AG09319 (cell line): ENCODE measurements at regions not wholly inside any gene's neighbourhood (a gene's known extent, or its start where the extent isn't known, plus 50 kb on each side); places are given as distances from the start of the nearest gene placed in this dataset.

ENCODE experiments used
- DNase-seq: peaks from one replicate; pipeline ENCODE4 v3.0.0-alpha.2; 2010; ENCODE audit warnings: low read depth; ENCODE audit errors: extremely low read depth
- CTCF ChIP-seq: IDR thresholded peaks from 2 replicates; pipeline ENCODE4 v1.5.1; 2011; ENCODE audit warnings: low read depth, mild to moderate bottlenecking, inconsistent platforms, low read length, moderate library complexity

- TF ChIP-seq CTCF, result no peak
Observed at GRCh38 chr12:41745593-41745992, 399.1 kb downstream of the GXYLT1 start.

GRCh38 chr12:41743835-41744234 lies 400.8 kb downstream of the GXYLT1 start:
- no peak for TF ChIP-seq CTCF
- DNase-seq, result no peak

More at GRCh38 chr12:41745593-41745992, 399.1 kb downstream of the GXYLT1 start:
- DNase-seq, result no peak

DNA sequence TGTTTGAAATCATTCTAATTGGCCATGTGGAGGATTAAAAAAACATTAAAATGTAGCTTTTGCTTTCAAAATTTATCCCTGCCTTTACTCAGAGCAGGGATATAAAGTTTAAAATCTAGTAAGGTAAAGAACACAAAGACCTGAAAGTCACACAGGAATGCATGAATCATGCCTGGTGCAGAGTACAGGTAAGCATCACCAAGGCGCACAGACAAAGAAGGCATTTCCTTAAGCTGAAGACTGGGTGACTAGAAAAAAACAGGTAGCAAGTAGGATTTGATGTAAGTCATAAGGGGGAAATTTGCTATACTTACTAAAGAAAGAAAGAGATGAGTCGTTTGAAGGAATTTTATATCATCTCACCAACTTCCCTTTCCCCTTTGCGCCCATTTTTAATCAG lies 405.6 kb downstream of the GXYLT1 start:
- DNase-seq, result no peak
- TF ChIP-seq CTCF, result no peak

- DNase-seq, result no peak
- TF ChIP-seq CTCF, result no peak
Observed at GRCh38 chr12:41737423-41737822, 407.3 kb downstream of the GXYLT1 start.

GRCh38 chr12:41736436-41736835 lies 408.2 kb downstream of the GXYLT1 start:
- no peak for DNase-seq
- TF ChIP-seq CTCF, result no peak

GRCh38 chr12:41731691-41732090 lies 413.0 kb downstream of the GXYLT1 start:
- DNase-seq, result no peak
- no peak for TF ChIP-seq CTCF

DNA sequence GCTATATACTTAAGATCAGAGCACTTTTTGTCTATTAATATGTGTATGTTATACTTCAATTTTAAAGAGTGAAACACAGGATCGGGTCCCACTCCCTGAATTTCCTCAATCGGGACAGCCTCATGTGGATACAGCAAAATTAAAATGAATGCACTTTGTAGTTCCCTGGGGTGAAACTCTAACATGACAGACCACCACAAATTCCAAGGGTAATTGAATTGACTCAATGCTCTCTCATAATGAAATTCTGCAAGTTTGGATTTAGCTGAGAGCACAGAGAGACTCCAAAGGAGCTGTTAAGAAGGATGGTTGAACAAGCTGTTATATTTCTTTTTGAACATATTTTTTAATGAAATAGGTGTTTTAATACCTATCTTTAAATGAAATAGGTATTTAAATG lies 413.6 kb downstream of the GXYLT1 start:
- no peak for DNase-seq
- no peak for TF ChIP-seq CTCF
